ENCODE measurements at regions not wholly inside any gene's neighbourhood (a gene's known extent, or its start where the extent isn't known, plus 50 kb on each side); places are given as distances from the start of the nearest gene placed in this dataset.

DNA sequence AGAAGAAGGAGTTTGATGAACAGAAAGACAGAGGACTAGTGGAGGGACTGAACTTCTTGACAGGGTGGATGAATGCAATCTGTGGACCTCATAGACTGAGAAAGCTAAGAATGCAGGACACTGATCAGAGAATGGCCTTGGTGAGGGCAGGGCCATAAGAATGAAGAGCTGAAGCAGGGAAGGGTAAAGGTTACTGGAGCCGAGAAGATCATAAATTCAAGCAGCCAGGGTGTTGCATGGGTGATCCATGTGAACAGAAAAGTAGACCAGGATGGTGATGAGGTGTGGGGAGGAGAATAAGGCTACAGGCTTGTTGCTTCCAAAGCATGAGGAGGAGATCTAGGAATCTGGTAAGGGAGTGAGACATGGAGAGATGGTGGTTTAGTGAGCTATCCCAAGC, 295.9 kb downstream of the ADGB start:
- WGBS: 88% methylated on average over 1 of the region's 1 CpG
- TF ChIP-seq, protein P1, sequence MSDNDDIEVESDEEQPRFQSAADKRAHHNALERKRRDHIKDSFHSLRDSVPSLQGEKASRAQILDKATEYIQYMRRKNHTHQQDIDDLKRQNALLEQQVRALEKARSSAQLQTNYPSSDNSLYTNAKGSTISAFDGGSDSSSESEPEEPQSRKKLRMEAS (IDR thresholded peaks at IDR 0.05): no peak
- TF ChIP-seq RXRA (IDR thresholded peaks at IDR 0.05): no peak
- Histone ChIP-seq H3K36me3 (ENCODE audit: control insufficient read depth in 4 of 4, insufficient read depth in 3 of 4, low read depth in 1 of 4, low read length in 3 of 4) (no peaks in the 10 kb centered on the region), H3K4me1 (ENCODE audit: control insufficient read depth in 4 of 4, insufficient read depth in 4 of 4, low read length in 3 of 4) (no peaks in the 10 kb centered on the region), H3K9ac (ENCODE audit: low read depth in 1 of 2, low read length in 2 of 2) (no peak overlapping the region), H3K27ac (ENCODE audit: low read depth in 1 of 2, low read length in 2 of 2) (no peak overlapping the region), H3K27me3 (ENCODE audit: control insufficient read depth in 4 of 4, insufficient read depth in 4 of 4, low read length in 3 of 4) (no peaks in the 10 kb centered on the region), H3K4me3 (ENCODE audit: low read depth in 1 of 3, low read length in 3 of 3) (no peak overlapping the region), H3K9me3 (ENCODE audit: control insufficient read depth in 4 of 4, low read length in 3 of 4) (no peaks in the 10 kb centered on the region)
- no peak for DNase-seq (ENCODE audit: low spot score)

DNA sequence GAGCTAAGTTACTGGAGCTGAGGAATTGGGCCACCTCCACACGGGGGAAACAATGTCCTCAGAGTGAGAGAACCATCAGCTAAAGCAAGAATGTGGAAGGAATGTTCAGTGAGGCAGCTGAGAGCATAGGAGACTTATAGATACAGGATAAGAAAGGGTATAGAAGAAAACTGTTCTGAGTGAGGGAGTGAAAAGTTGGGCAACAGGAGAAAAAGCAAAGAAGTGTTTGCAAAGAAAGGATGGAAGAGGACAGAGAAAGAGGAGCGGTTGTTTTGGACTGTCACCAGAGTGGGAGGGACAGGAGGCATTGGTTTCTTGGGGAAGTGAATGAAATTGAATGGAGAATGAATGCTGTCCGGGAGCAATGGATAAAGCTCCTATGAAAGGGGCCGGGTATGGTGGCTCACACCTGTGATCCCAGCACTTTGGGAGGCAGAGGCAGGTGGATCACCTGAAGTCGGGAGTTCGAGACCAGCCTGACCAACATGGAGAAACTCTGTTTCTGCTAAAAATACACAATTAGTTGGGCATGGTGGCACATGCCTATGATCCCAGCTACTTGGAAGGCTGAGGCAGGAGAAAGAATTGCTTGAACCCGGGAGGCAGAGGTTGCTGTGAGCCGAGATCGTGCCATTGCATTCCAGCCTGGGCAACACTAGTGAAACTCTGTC, 296.5 kb downstream of the ADGB start:
- Histone ChIP-seq H3K4me3 (ENCODE audit: low read depth in 1 of 3, low read length in 3 of 3) (no peak overlapping the region), H3K9ac (ENCODE audit: low read depth in 1 of 2, low read length in 2 of 2) (no peak overlapping the region), H3K9me3 (ENCODE audit: control insufficient read depth in 4 of 4, low read length in 3 of 4) (no peaks in the 10 kb centered on the region), H3K27ac (ENCODE audit: low read depth in 1 of 2, low read length in 2 of 2) (no peak overlapping the region), H3K27me3 (ENCODE audit: control insufficient read depth in 4 of 4, insufficient read depth in 4 of 4, low read length in 3 of 4) (no peaks in the 10 kb centered on the region), H3K4me1 (ENCODE audit: control insufficient read depth in 4 of 4, insufficient read depth in 4 of 4, low read length in 3 of 4) (no peaks in the 10 kb centered on the region), H3K36me3 (ENCODE audit: control insufficient read depth in 4 of 4, insufficient read depth in 3 of 4, low read depth in 1 of 4, low read length in 3 of 4) (no peaks in the 10 kb centered on the region)
- no peak for TF ChIP-seq RAD21 (IDR thresholded peaks at IDR 0.05)
- WGBS: 86% methylated on average over 9 of the region's 9 CpGs
- DNase-seq (ENCODE audit: low spot score): no peak

DNA sequence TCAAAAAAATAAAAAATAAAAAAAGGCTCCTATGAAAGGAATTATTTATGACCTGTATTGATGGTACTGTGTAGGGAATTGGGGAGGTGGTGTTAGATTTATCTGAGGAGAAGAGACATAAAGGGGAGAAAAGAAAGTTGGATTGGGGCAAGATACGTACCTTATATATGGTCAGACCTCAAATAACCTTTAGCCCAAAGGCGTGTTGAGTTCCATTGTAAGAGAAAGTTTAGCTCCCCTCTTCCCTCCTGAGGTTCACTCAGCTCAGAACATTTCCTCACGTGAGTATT, 296.9 kb downstream of the ADGB start:
- Histone ChIP-seq H3K9me3 (ENCODE audit: control insufficient read depth in 4 of 4, low read length in 3 of 4) (no peaks in the 10 kb centered on the region), H3K36me3 (ENCODE audit: control insufficient read depth in 4 of 4, insufficient read depth in 3 of 4, low read depth in 1 of 4, low read length in 3 of 4) (no peaks in the 10 kb centered on the region), H3K27me3 (ENCODE audit: control insufficient read depth in 4 of 4, insufficient read depth in 4 of 4, low read length in 3 of 4) (no peaks in the 10 kb centered on the region), H3K4me1 (ENCODE audit: control insufficient read depth in 4 of 4, insufficient read depth in 4 of 4, low read length in 3 of 4) (no peaks in the 10 kb centered on the region), H3K27ac (ENCODE audit: low read depth in 1 of 2, low read length in 2 of 2) (no peak overlapping the region), H3K4me3 (ENCODE audit: low read depth in 1 of 3, low read length in 3 of 3) (no peak overlapping the region), H3K9ac (ENCODE audit: low read depth in 1 of 2, low read length in 2 of 2) (no peak overlapping the region)
- TF ChIP-seq FOXA1 (IDR thresholded peaks at IDR 0.05): no peak
- TF ChIP-seq, protein P2, sequence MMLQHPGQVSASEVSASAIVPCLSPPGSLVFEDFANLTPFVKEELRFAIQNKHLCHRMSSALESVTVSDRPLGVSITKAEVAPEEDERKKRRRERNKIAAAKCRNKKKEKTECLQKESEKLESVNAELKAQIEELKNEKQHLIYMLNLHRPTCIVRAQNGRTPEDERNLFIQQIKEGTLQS (IDR thresholded peaks at IDR 0.05): no peak
- TF ChIP-seq, protein P1 (IDR thresholded peaks at IDR 0.05): no peak
- TF ChIP-seq RXRA (IDR thresholded peaks at IDR 0.05): no peak
- TF ChIP-seq, protein P3, sequence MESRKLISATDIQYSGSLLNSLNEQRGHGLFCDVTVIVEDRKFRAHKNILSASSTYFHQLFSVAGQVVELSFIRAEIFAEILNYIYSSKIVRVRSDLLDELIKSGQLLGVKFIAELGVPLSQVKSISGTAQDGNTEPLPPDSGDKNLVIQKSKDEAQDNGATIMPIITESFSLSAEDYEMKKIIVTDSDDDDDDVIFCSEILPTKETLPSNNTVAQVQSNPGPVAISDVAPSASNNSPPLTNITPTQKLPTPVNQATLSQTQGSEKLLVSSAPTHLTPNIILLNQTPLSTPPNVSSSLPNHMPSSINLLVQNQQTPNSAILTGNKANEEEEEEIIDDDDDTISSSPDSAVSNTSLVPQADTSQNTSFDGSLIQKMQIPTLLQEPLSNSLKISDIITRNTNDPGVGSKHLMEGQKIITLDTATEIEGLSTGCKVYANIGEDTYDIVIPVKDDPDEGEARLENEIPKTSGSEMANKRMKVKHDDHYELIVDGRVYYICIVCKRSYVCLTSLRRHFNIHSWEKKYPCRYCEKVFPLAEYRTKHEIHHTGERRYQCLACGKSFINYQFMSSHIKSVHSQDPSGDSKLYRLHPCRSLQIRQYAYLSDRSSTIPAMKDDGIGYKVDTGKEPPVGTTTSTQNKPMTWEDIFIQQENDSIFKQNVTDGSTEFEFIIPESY (IDR thresholded peaks at IDR 0.05): no peak
- TF ChIP-seq, protein P4, sequence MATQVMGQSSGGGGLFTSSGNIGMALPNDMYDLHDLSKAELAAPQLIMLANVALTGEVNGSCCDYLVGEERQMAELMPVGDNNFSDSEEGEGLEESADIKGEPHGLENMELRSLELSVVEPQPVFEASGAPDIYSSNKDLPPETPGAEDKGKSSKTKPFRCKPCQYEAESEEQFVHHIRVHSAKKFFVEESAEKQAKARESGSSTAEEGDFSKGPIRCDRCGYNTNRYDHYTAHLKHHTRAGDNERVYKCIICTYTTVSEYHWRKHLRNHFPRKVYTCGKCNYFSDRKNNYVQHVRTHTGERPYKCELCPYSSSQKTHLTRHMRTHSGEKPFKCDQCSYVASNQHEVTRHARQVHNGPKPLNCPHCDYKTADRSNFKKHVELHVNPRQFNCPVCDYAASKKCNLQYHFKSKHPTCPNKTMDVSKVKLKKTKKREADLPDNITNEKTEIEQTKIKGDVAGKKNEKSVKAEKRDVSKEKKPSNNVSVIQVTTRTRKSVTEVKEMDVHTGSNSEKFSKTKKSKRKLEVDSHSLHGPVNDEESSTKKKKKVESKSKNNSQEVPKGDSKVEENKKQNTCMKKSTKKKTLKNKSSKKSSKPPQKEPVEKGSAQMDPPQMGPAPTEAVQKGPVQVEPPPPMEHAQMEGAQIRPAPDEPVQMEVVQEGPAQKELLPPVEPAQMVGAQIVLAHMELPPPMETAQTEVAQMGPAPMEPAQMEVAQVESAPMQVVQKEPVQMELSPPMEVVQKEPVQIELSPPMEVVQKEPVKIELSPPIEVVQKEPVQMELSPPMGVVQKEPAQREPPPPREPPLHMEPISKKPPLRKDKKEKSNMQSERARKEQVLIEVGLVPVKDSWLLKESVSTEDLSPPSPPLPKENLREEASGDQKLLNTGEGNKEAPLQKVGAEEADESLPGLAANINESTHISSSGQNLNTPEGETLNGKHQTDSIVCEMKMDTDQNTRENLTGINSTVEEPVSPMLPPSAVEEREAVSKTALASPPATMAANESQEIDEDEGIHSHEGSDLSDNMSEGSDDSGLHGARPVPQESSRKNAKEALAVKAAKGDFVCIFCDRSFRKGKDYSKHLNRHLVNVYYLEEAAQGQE (IDR thresholded peaks at IDR 0.05): no peak
- no peak for DNase-seq (ENCODE audit: low spot score)
- WGBS: 71% methylated on average over 3 of the region's 3 CpGs
